Aorta (tissue), 5 donors: ENCODE measurements at regions not wholly inside any gene's neighbourhood (a gene's known extent, or its start where the extent isn't known, plus 50 kb on each side); places are given as distances from the start of the nearest gene placed in this dataset.

Experiments used
- ATAC-seq: fragments of 200-7000 bp; cut with Tn5 transposase; one replicate; pipeline ENCODE4 v1.9.1; 2022; ENCODE audit warnings: moderate library complexity; ENCODE audit not compliant: low FRiP score
- DNase-seq, 2 donors: peaks; one replicate each; pipeline ENCODE4 v3.0.0-alpha.2; 2020
- H3K27ac ChIP-seq, 2 donors: one replicate each; pipeline ENCODE4 v1.5.1; 2013; ENCODE audit warnings: low read length in 2 of 2, mild to moderate bottlenecking in 2 of 2, moderate library complexity in 2 of 2, control low read depth in 1 of 2, inconsistent platforms in 1 of 2, low read depth in 1 of 2
- H3K27me3 ChIP-seq, 2 donors: one replicate each; pipeline ENCODE4 v1.6.1; 2013; ENCODE audit warnings: control low read depth in 1 of 2, low read length in 1 of 2, mild to moderate bottlenecking in 1 of 2, moderate library complexity in 1 of 2; ENCODE audit not compliant: insufficient read depth in 2 of 2, control insufficient read depth in 1 of 2
- H3K36me3 ChIP-seq, 2 donors: one replicate each; pipeline ENCODE4 v1.6.1; 2013; ENCODE audit warnings: control low read depth in 1 of 2, low read length in 1 of 2, mild to moderate bottlenecking in 1 of 2; ENCODE audit not compliant: insufficient read depth in 2 of 2, control insufficient read depth in 1 of 2
- H3K4me1 ChIP-seq, 2 donors: one replicate each; pipeline ENCODE4 v1.6.1; 2013; ENCODE audit warnings: low read length in 2 of 2, control low read depth in 1 of 2, mild to moderate bottlenecking in 1 of 2, moderate library complexity in 1 of 2; ENCODE audit not compliant: insufficient read depth in 2 of 2, control insufficient read depth in 1 of 2
- H3K4me3 ChIP-seq, 2 donors: one replicate each; pipeline ENCODE4 v1.5.1; 2013; ENCODE audit warnings: low read length in 2 of 2, control low read depth in 1 of 2, mild to moderate bottlenecking in 1 of 2
- H3K9me3 ChIP-seq: one replicate; pipeline ENCODE4 v1.6.1; 2013; ENCODE audit warnings: mild to moderate bottlenecking, low read length; ENCODE audit not compliant: control insufficient read depth
- WGBS, 2 donors: extraction: QIAGEN DNeasy Blood & Tissue Kit; methylation state at CpG; one replicate each; pipeline ENCODE4 v1.1.7; 2013; 5-methylcytosine and 5-hydroxymethylcytosine counted together
- intact Hi-C, 2 donors: fragments of 100-400 bp; cut with DNase I; formaldehyde crosslinking; loops; one replicate each; pipeline versions ENCODE4 v1.14.2 to v1.15.0; 2022
- donor health status: healthy with polysubstance abuse.
- donor health status: Bipolar disorder and iron deficiency.
- donor health status: DM: no; HTN: no; CAD: no.
- donor health status: DM: no; HTN: no; CAD: no.
- donor health status: DM: yes; HTN: yes; CAD: no.

DNA sequence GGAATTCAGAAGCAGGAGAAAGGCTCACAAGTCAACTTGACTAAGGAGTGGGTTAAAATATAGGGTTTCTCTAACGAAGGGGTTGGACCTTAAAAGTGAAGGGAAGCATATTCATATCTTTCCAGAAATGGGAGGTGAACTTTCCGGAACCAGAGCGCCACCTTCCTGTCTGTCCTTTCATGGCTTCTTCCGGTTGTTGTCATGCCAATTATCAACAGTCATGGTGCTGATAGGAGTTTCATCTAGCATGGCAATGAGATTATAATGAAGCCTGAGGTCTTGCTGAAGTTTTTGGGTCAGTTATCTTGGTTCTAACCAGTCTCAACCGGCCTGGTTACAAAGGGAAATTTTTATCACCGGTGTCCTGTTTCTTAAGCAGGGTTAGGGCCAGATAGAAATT is 162.9 kb upstream of the NBEA start:
- Histone ChIP-seq H3K9me3 (peaks cover 4% of the 10 kb centered on the region), H3K4me3 (no peak overlapping the region), H3K27ac (no peak overlapping the region), H3K36me3 (no peaks in the 10 kb centered on the region), H3K4me1 (no peaks in the 10 kb centered on the region), H3K27me3 (no peaks in the 10 kb centered on the region)
- intact Hi-C loops, result no loop called here
- DNase-seq (no peak), ATAC-seq (no peak)
- WGBS, 2 donors, result 64 to 67% methylated on average over 6 of the region's 6 CpGs

- no peaks in the 10 kb centered on the region for H3K27me3 ChIP-seq
- H3K4me1 ChIP-seq, result no peaks in the 10 kb centered on the region
- WGBS, 2 donors, result 94 to 95% methylated on average over 2 of the region's 2 CpGs
- H3K4me3 ChIP-seq, result no peak overlapping the region
- H3K36me3 ChIP-seq, result no peaks in the 10 kb centered on the region
- intact Hi-C loops, result no loop called here
- no peak for ATAC-seq
- H3K27ac ChIP-seq, result no peak overlapping the region
- DNase-seq, result no peak
- H3K9me3 ChIP-seq, result peaks cover 11% of the 10 kb centered on the region
Measured at GRCh38 chr13:34793301-34793700, 148.8 kb upstream of the NBEA start.

DNA sequence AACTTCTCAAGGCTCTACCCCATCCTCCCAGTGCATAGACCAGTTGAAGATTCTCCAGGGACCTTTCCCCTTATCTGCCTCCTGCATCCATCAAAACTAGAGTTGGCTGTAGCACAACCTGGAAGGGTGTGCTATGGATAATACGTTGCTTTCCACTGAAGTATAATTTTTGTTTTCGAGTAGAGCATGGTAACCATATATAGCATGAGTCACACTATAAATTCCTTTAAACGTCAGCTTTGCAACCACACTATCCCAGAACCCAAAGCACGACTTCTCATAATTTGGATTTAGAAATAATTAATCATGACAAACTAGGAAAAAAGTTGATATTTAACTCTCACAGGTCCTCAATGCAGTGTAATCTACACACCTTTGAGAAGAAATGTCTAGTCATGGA is 138.3 kb upstream of the NBEA start:
- no peak overlapping the region for H3K4me3 ChIP-seq
- H3K4me1 ChIP-seq, result no peaks in the 10 kb centered on the region
- no peak overlapping the region for H3K27ac ChIP-seq
- WGBS, 2 donors, result 51 to 60% methylated on average over 4 of the region's 4 CpGs
- H3K36me3 ChIP-seq, result no peaks in the 10 kb centered on the region
- intact Hi-C loops, result no loop called here
- no peaks in the 10 kb centered on the region for H3K27me3 ChIP-seq
- no peaks in the 10 kb centered on the region for H3K9me3 ChIP-seq
- DNase-seq (no peak), ATAC-seq (no peak)

DNA sequence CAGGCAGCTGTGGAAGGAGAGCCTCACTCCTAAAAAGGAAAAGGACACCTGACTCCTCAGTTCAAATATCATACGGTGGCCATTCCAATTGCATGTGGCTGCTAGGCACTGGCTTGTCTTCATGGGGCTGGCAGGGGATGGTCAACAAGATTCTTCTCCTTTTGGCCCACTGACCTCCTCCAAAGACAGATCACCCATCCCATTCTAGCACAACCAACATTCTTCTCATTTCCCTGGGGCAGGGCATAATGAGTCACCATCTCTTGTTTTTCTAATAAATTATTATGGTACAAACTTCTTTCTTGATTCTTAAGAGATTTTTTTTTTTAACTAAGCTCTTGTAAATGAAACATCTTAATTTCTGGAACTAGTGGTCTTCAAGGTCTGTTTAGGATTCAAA is 136.7 kb upstream of the NBEA start:
- no peak overlapping the region for H3K4me3 ChIP-seq
- WGBS, 2 donors, result 94 to 100% methylated on average over 1 of the region's 1 CpG
- H3K9me3 ChIP-seq, result no peaks in the 10 kb centered on the region
- intact Hi-C loops, result no loop called here
- no peaks in the 10 kb centered on the region for H3K27me3 ChIP-seq
- H3K36me3 ChIP-seq, result no peaks in the 10 kb centered on the region
- DNase-seq (no peak), ATAC-seq (no peak)
- H3K27ac ChIP-seq, result no peak overlapping the region
- no peaks in the 10 kb centered on the region for H3K4me1 ChIP-seq

DNA sequence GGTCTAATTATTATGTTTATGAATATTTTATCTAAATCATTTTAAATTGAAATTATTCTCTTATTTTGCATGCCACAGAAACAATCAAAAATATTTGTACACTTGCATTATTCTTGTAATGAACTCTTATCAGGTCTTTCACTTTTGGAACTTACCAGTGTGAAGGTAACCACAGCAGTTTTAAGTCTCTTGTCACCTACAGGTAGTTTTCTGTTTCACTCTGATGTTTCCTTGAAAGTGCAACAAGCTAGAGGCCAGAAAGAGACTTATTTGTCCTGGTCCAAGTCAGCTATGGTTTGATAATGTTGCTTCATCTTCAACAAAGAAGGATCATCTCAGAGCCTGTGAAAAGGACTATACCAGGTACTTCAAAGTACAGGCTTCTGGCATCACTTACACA is 133.4 kb upstream of the NBEA start:
- DNase-seq, result no peak
- Histone ChIP-seq H3K4me3 (no peak overlapping the region), H3K27ac (no peak overlapping the region), H3K27me3 (no peaks in the 10 kb centered on the region), H3K9me3 (peaks cover 2% of the 10 kb centered on the region), H3K4me1 (no peaks in the 10 kb centered on the region), H3K36me3 (no peaks in the 10 kb centered on the region)
- ATAC-seq, result no peak
- intact Hi-C loops, result no loop called here

- Histone ChIP-seq H3K27ac (no peak overlapping the region), H3K4me1 (no peaks in the 10 kb centered on the region), H3K36me3 (no peaks in the 10 kb centered on the region), H3K27me3 (no peaks in the 10 kb centered on the region), H3K9me3 (peaks cover 2% of the 10 kb centered on the region), H3K4me3 (no peak overlapping the region)
- ATAC-seq (no peak), DNase-seq (no peak)
- WGBS, 2 donors, result 70 to 81% methylated on average over 3 of the region's 3 CpGs
- intact Hi-C loops, result no loop called here
Measured at GRCh38 chr13:34810996-34811395, 131.1 kb upstream of the NBEA start.

GRCh38 chr13:34815526-34815925 is 126.5 kb upstream of the NBEA start:
- H3K4me1 ChIP-seq, result no peaks in the 10 kb centered on the region
- intact Hi-C loops, result no loop called here
- ATAC-seq, result no peak
- H3K4me3 ChIP-seq, result no peak overlapping the region
- no peak overlapping the region for H3K27ac ChIP-seq
- H3K9me3 ChIP-seq, result peaks cover 2% of the 10 kb centered on the region
- no peak for DNase-seq
- H3K27me3 ChIP-seq, result no peaks in the 10 kb centered on the region
- H3K36me3 ChIP-seq, result no peaks in the 10 kb centered on the region
- 50 to 59% methylated on average over 2 of the region's 2 CpGs for WGBS, 2 donors

DNA sequence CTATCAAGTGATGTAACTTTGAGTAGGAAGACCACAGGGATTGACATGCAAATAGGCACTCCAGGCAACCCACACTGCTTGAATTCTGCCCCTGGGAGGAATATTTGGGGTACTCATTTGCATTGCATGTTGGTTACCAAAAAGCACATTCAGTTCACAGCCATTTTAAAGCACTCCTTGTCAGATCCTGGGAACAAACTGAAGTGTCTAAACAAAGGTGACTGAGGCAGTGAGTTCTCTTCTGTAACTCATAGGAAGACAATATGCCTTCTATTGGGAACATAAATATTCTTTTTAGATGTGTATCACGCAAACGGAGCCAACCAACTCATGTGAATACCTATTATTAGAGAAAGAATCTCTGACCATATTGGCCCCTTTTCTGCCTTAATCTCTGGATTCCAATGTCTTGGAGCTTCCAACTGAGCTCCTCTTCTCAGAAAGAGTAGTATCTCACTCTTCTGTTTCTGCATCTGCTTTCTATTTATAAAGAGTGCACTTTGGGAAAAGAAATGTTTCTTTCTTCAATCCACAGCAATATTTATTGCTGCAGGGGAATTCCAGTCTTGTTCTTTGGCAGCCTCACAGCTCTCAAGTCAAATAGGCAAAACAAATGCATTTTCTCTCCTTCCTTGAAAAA is 125.7 kb upstream of the NBEA start:
- Histone ChIP-seq H3K4me1 (no peaks in the 10 kb centered on the region), H3K27ac (no peak overlapping the region), H3K27me3 (no peaks in the 10 kb centered on the region), H3K4me3 (no peak overlapping the region), H3K36me3 (no peaks in the 10 kb centered on the region), H3K9me3 (no peaks in the 10 kb centered on the region)
- DNase-seq (no peak), ATAC-seq (peak; percentile 52)
- intact Hi-C loops, result no loop called here
- WGBS, 2 donors, result 8 to 21% methylated on average over 2 of the region's 2 CpGs

DNA sequence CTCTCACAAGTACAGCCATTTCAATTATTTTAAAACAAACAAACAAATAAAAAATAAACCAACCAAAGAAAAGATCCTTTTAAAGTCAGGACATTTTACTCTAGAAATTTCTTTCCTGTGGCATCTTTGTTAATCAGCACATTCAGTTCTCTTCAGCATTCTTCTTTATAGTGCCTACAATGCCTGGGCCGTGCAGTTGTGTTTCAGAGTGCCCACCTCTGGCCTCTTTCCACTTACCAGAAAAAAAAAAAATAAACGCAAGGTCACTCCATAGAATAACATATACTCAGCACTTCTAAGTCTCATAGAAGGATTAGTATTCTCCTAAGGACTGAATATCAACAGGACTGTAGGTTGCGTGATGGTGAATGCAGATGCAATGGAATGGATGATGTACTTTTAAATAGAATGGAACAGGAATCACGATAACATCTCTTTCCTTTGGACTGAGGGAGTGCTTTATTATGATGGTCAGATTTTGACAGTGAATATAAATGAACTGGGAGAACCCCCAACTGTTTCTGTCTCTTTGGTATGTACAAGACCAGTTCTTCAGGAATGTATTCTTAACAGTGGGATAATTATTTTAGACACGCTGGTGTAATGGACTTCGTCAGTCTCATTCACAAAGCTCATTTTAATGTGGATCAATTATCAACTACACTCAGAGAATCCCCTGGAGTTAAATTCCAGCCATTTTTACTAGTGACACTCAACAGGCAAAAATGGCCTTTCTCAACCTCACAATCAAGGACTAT is 125.0 kb upstream of the NBEA start:
- 39% methylated on average over 6 of the region's 6 CpGs for WGBS, 2 donors
- ATAC-seq, result no peak

More for the DNA sequence above, 125.0 kb upstream of the NBEA start:
- no peak overlapping the region for H3K4me3 ChIP-seq
- H3K27me3 ChIP-seq, result no peaks in the 10 kb centered on the region
- no peaks in the 10 kb centered on the region for H3K36me3 ChIP-seq
- H3K4me1 ChIP-seq, result no peaks in the 10 kb centered on the region
- H3K9me3 ChIP-seq, result no peaks in the 10 kb centered on the region
- DNase-seq, result no peak
- H3K27ac ChIP-seq, result no peak overlapping the region
- intact Hi-C loops, result no loop called here
